Hindlimb muscle (tissue), 1 donor: ENCODE measurements at regions not wholly inside any gene's neighbourhood (a gene's known extent, or its start where the extent isn't known, plus 50 kb on each side); places are given as distances from the start of the nearest gene placed in this dataset.

Experiments
- DNase-seq: peaks from one replicate; pipeline ENCODE4 v3.0.0-alpha.2; 2013

DNA sequence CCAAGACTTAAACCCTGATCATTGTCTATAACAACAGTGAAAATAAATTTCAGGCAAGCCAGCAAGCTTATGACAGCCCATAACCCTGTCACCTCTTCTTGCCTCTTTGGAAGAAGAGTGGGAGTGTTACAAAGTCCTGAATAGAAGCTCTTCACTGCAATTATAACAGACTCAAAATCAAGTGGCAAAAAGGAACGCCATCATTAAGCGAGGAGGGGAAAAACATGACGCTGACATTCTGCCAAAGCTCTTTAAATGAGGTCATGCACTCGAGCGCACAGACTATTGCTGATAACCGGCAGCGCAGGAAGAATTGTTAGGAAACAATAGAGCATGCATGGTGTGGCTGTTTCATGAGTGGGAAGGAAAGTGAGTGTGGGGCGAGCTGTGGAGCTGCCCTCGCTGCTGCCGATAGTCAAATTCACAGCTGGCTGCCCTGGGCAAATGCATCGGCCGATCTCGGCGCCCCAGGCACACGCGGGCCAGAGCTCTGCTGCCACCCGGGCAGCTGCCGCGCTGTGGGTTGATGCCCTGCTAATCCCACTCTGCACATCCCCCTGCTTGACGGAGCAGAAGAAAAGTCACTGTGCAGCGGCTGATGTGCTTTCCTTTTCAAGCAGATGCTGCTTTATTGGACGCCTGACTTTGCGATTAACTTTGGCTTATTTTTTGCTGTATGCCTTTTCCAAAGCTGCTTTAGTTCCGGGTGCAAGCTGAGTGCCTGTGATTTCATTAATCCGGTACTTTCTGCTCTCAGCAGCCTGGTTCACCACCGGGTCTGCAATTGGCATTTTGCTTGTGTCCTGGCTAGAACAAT, 102.4 kb upstream of the ST6GALNAC5 start:
- peak; percentile 15 for DNase-seq

- DNase-seq: no peak
Measured at GRCh38 chr1:76766381-76766780, 100.9 kb upstream of the ST6GALNAC5 start.

GRCh38 chr1:76769911-76770310, 97.4 kb upstream of the ST6GALNAC5 start:
- DNase-seq: no peak

GRCh38 chr1:76770979-76771378, 96.3 kb upstream of the ST6GALNAC5 start:
- DNase-seq: no peak

DNA sequence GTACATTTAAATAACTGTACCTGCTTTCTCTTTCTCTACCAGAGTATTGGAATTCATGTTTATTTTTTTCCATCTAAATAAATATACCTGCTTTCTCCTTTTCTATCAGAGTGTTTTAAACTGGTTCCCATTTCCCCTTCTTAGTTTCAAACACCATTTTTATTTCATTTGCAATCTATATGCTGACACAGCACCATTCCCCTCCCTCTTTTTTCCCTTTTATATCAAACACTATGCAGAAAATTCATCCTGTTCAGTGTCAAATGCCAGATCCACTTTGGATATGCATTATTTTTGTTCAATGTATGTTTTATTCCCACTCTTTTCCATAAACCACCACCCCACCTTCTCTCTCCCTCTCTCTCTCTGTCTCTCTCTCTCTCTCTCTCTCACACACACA, 85.8 kb upstream of the ST6GALNAC5 start:
- no peak for DNase-seq

DNA sequence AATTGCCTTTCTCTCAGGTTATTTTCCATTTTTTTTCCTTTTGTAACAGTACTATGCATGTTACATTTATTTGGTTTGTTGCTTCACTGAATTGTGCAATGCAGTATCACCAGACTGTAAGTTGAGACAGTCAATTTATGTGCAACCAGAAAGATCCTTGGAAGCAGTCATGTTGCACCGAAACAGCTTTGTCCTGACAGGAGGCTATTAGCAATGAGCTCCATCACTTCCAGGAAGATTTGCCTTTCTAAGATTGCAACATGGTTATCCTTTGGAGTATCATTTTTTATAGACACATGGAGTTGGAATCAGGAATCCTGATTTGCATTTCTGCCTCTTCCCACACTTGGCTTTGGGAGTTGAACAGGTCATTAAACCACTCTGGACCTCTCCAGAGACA, 84.5 kb upstream of the ST6GALNAC5 start:
- DNase-seq: no peak

- no peak for DNase-seq
Measured at GRCh38 chr1:76784502-76784901, 82.8 kb upstream of the ST6GALNAC5 start.

GRCh38 chr1:76786222-76786621, 81.1 kb upstream of the ST6GALNAC5 start:
- no peak for DNase-seq

DNA sequence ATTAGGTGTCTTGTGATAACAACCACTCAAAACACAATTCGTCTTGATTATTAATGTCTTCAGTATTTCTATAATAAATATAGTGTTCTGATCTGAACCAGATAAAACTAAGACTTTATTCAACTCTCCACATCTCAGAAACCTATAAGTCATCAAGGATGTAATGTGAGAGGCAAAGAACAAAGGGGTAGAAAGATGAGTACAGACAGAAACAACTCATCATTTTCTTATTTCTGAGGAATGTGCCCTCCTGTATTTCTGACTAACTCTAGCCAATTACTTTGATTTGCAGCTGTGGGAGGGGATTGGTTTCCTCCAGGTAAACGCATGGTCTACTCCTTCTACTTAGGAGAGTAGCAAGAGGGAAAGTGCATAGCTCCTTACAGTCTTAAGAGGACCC, 73.7 kb upstream of the ST6GALNAC5 start:
- no peak for DNase-seq

DNA sequence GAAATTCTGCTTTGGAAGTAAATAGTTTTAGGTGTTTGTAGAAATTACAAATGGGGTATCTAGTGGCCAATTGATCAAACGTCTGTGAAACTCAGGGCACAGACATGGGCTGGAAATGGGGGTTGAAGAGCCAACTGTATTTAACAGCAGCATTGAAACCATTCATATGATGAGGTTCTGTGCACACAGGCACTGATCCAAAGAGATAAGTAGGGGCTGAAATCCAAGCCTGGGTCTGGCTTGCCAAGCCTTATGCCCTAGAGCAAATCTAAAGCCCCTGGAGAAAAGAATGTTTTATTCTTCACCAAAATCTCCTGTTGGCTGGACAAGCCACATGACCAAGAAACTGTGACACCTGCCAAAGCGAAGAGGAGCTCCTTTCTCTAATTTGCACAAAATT, 67.6 kb upstream of the ST6GALNAC5 start:
- no peak for DNase-seq

GRCh38 chr1:76802094-76802493, 65.2 kb upstream of the ST6GALNAC5 start:
- DNase-seq: no peak

- no peak for DNase-seq
Measured at GRCh38 chr1:76807543-76808260, 59.6 kb upstream of the ST6GALNAC5 start.
